HAP-1 (cell line): ENCODE measurements at regions not wholly inside any gene's neighbourhood (a gene's known extent, or its start where the extent isn't known, plus 50 kb on each side); places are given as distances from the start of the nearest gene placed in this dataset.

Experiments used
- DNase-seq, 2 experiments: peaks; one replicate each; pipeline ENCODE4 v3.0.0-alpha.2; 2016 to 2020; ENCODE audit warnings: low spot score in 2 of 2
- H3K27me3 ChIP-seq: fragments of 250-450 bp; sonication (Bioruptor Pico); 2 replicates; pipeline ENCODE4 v1.5.1; 2020; ENCODE audit warnings: low read depth, mild to moderate bottlenecking, moderate library complexity
- H3K36me3 ChIP-seq: fragments of 250-450 bp; sonication (Bioruptor Pico); replicated peaks from 2 replicates; pipeline ENCODE4 v1.5.1; 2020; ENCODE audit warnings: mild to moderate bottlenecking
- H3K4me1 ChIP-seq: fragments of 250-450 bp; sonication (Bioruptor Pico); 2 replicates; pipeline ENCODE4 v1.5.1; 2020; ENCODE audit warnings: mild to moderate bottlenecking
- H3K4me3 ChIP-seq: fragments of 250-450 bp; sonication (Bioruptor Pico); 2 replicates; pipeline ENCODE4 v1.5.1; 2020; ENCODE audit warnings: mild to moderate bottlenecking, moderate library complexity
- H3K9me3 ChIP-seq: fragments of 250-450 bp; sonication (Bioruptor Pico); 2 replicates; pipeline ENCODE4 v1.5.1; 2020; ENCODE audit warnings: mild to moderate bottlenecking, moderate library complexity
- in situ Hi-C: fragments of 300-500 bp; cut with MboI; formaldehyde crosslinking; loops from 3 replicates; pipeline ENCODE4 v1.14.3; 2020; ENCODE audit warnings: low sequenced_read_pairs, inconsistent platforms, mixed read lengths

GRCh38 chr3:168273917-168274316 is 178.2 kb upstream of the GOLIM4 start:
- no peak for DNase-seq
- Histone ChIP-seq H3K4me1 (peaks cover 12% of the 10 kb centered on the region), H3K27me3 (no peaks in the 10 kb centered on the region), H3K36me3 (no peaks in the 10 kb centered on the region), H3K4me3 (no peak overlapping the region), H3K9me3 (no peaks in the 10 kb centered on the region)
- in situ Hi-C loops = no loop called here

DNA sequence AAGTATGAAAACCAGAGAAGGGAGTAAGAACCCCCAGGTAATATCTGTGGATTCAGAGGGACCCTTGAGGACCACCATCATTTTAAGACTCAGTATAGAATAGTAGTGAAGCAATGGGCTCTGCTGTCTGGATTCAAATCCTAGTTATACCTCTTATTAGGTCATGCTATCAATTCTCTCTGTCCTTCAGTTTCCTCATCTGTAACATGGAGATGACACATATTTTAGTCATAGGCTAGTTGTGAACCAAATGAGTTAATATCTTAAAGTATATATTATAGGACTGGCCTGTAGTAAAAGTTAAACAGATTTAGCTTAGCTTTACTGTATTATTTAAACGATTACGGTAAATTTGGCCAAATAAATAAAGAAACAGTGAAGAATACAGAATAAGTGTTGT is 177.3 kb upstream of the GOLIM4 start:
- in situ Hi-C loops = no loop called here
- no peak for DNase-seq
- H3K9me3 ChIP-seq = no peaks in the 10 kb centered on the region
- H3K4me3 ChIP-seq = no peak overlapping the region
- no peaks in the 10 kb centered on the region for H3K36me3 ChIP-seq
- peaks cover 12% of the 10 kb centered on the region for H3K4me1 ChIP-seq
- no peaks in the 10 kb centered on the region for H3K27me3 ChIP-seq

GRCh38 chr3:168272343-168272985 is 176.7 kb upstream of the GOLIM4 start:
- peaks cover 12% of the 10 kb centered on the region for H3K4me1 ChIP-seq
- in situ Hi-C loops = no loop called here
- no peaks in the 10 kb centered on the region for H3K9me3 ChIP-seq
- H3K4me3 ChIP-seq = no peak overlapping the region
- no peaks in the 10 kb centered on the region for H3K27me3 ChIP-seq
- H3K36me3 ChIP-seq = no peaks in the 10 kb centered on the region
- no peak for DNase-seq

GRCh38 chr3:168271932-168272331 is 176.2 kb upstream of the GOLIM4 start:
- H3K27me3 ChIP-seq = no peaks in the 10 kb centered on the region
- no peak for DNase-seq

DNA sequence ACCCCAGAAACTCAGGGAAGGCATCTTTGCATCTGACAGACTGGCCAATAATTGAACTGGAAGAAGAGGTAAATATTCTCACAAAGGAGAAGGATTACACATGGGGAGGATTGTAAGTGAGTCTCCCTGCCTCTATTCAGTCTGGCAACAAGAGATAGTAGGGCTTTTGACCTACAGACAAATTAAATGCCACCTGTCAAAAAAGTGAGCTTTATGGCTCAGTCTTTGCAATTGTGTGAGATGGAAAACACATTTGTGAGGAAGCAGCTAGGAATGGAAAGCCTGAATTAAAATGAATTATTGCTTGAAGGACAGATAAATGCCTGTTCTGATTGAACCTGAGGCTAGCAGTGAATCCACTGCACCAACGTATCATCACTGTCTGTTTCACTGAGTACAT is 173.3 kb upstream of the GOLIM4 start:
- no peak for DNase-seq
- in situ Hi-C loops = no loop called here
- no peaks in the 10 kb centered on the region for H3K9me3 ChIP-seq
- no peak overlapping the region for H3K4me3 ChIP-seq
- peaks cover 12% of the 10 kb centered on the region for H3K4me1 ChIP-seq
- no peaks in the 10 kb centered on the region for H3K36me3 ChIP-seq
- no peaks in the 10 kb centered on the region for H3K27me3 ChIP-seq

More at GRCh38 chr3:168271932-168272331, 176.2 kb upstream of the GOLIM4 start:
- H3K4me3 ChIP-seq = no peak overlapping the region
- H3K4me1 ChIP-seq = peaks cover 12% of the 10 kb centered on the region
- no peaks in the 10 kb centered on the region for H3K9me3 ChIP-seq
- in situ Hi-C loops = no loop called here
- no peaks in the 10 kb centered on the region for H3K36me3 ChIP-seq

DNA sequence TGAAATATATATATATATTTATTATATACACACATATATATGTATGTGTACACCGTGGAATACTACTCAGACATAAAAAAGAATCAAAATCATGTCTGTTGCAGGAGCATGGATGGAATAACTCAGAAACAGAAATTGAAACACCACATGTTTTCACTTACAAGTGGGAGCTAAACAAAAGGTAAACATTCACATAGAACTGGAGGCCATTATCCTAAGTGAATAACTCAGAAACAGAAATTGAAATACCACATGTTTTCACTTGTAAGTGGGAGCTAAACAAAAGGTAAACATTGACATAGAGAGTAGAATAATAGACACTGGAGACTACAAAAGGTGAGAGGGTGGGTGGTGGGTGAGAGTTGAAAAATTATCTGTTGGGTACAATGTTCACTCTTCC is 171.5 kb upstream of the GOLIM4 start:
- peaks cover 21% of the 10 kb centered on the region for H3K4me1 ChIP-seq
- H3K9me3 ChIP-seq = no peaks in the 10 kb centered on the region
- H3K27me3 ChIP-seq = no peaks in the 10 kb centered on the region
- no peak for DNase-seq
- in situ Hi-C loops = no loop called here
- H3K4me3 ChIP-seq = no peak overlapping the region
- H3K36me3 ChIP-seq = no peaks in the 10 kb centered on the region

GRCh38 chr3:168266335-168266734 is 170.6 kb upstream of the GOLIM4 start:
- in situ Hi-C loops = no loop called here
- H3K4me1 ChIP-seq = peaks cover 15% of the 10 kb centered on the region
- no peaks in the 10 kb centered on the region for H3K27me3 ChIP-seq
- no peak for DNase-seq
- no peaks in the 10 kb centered on the region for H3K9me3 ChIP-seq
- H3K36me3 ChIP-seq = no peaks in the 10 kb centered on the region
- H3K4me3 ChIP-seq = no peak overlapping the region

- in situ Hi-C loops = no loop called here
- H3K27me3 ChIP-seq = no peaks in the 10 kb centered on the region
- peaks cover 11% of the 10 kb centered on the region for H3K4me1 ChIP-seq
- H3K9me3 ChIP-seq = no peaks in the 10 kb centered on the region
- no peak overlapping the region for H3K4me3 ChIP-seq
- DNase-seq = peak in 1 of 2 experiments; percentile 68
- H3K36me3 ChIP-seq = no peaks in the 10 kb centered on the region
These were observed 167.2 kb upstream of the GOLIM4 start for GRCh38 chr3:168262887-168263286.

DNA sequence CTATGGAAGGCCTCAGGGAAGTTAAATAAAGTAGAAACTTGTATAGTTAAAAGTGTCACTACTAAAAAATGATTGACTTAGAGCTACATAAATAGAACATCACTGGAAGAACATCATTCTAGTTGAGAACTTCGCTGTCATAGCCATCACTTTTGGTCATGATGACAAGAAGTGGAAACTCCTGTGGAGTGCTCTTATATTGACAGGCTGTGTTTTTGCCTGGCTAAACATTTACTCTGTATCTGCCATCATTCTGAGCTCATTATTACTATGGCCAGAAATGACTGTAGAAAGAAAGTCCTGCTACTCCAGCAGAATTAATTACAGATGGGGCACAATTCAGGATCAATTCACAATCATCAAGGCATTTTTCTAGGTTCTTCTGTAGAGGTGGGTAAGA is 165.1 kb upstream of the GOLIM4 start:
- Histone ChIP-seq H3K27me3 (no peaks in the 10 kb centered on the region), H3K9me3 (peaks cover 7% of the 10 kb centered on the region; the same call in 1 of the 2 replicates), H3K4me1 (peaks cover 11% of the 10 kb centered on the region), H3K4me3 (no peak overlapping the region), H3K36me3 (no peaks in the 10 kb centered on the region)
- DNase-seq = no peak
- in situ Hi-C loops = no loop called here

- no peaks in the 10 kb centered on the region for H3K27me3 ChIP-seq
- in situ Hi-C loops = no loop called here
- DNase-seq = no peak
- H3K4me1 ChIP-seq = peaks cover 14% of the 10 kb centered on the region
- peaks cover 15% of the 10 kb centered on the region; the same call in 1 of the 2 replicates for H3K9me3 ChIP-seq
- H3K36me3 ChIP-seq = peaks cover 4% of the 10 kb centered on the region; the same call in 1 of the 2 replicates
- peak overlapping the region; percentile 80 for H3K4me3 ChIP-seq
These were observed 155.6 kb upstream of the GOLIM4 start for GRCh38 chr3:168251371-168251770.

DNA sequence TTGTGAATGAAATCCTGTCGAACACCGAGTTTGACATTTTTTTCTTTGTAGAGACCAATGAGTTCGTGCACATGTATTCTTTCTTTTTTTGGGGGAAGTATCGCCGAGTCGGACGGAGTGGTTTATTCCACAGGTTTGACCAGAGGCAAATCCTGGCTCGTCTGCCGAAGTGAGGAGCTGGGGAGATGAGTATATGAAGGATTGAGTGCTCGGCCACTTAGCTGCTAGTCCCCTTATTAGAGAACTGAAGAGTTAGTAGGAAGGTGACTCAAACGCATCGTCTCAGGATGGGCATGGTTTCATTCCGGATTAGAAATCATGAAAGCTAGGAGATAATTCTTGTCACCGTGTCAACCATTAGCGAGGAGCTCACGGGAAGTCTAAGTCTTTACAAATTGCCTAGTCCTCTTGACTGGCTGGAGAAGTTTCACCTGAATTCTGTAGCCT is 154.7 kb upstream of the GOLIM4 start:
- Histone ChIP-seq H3K36me3 (peaks cover 4% of the 10 kb centered on the region; the same call in 1 of the 2 replicates), H3K9me3 (peaks cover 6% of the 10 kb centered on the region; the same call in 1 of the 2 replicates), H3K4me1 (peaks cover 17% of the 10 kb centered on the region), H3K27me3 (no peaks in the 10 kb centered on the region), H3K4me3 (peak overlapping the region; percentile 80)
- in situ Hi-C loops = no loop called here
- DNase-seq = peak; percentile 37 to 52

DNA sequence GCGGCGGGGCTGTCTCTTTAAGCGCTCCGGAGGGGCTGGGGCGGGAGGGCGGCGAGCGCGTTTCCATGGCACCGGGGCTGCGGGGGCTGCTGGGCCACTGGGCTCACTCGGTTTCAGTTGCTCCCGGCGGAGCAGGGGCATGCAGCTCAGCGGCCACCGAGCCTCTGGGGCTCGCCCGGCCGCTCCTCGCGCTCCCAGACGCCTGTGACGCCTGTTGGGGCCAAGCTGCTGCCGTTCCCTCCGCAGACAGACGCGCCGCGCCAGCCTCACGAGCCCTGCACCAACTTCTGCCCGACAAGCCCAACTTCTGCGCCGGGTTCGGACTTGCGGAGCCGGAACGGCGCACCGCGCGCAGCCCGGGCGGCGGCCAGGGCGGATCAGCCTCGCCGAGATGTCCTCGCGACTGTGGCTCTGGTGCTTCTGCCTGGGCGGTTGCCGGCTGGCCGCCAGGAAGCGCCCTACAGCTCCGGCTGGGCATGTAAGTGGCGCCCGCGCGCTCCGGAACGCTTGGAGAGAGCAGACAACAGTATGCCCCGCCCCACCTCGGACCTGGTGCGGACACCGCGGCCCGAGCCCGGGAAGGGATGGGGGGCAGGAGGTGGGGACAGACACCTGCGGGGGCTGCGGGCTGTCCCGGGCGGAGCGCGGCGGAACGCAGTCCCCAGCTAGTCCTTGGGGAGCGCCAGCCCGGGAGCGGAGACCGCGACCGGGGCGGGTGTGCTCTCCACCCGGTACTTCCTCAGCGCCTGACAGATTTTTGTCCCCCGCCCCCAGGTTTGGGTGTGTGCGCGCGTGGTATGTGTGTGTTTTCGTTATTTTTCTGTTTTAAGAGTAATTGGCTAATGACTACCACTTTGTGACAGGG is 154.1 kb upstream of the GOLIM4 start:
- H3K4me1 ChIP-seq = peaks cover 22% of the 10 kb centered on the region
- no peaks in the 10 kb centered on the region; the same call in 1 of the 2 replicates for H3K36me3 ChIP-seq
- in situ Hi-C loops = no loop called here
- peak; percentile 81 to 92 for DNase-seq
- H3K4me3 ChIP-seq = peak overlapping the region; percentile 80
- H3K9me3 ChIP-seq = no peaks in the 10 kb centered on the region; the same call in 1 of the 2 replicates
- H3K27me3 ChIP-seq = no peaks in the 10 kb centered on the region

DNA sequence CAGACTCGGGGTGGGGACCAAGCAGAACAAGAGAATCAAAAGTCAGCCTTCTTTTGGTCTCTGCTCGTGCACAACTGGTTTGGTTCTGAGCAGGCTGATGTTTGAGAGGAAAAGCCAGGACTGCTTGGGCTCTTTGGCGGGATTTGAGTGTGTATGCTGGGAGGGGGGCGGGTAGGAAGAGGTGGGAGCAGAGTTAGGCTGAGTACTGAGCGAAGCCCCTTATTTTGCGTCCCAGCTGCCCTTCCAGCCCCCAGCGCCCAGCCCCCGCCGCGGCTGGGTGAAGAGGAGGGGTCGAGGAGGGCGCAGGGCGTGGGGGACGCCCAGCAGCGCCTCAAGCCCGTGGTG is 153.5 kb upstream of the GOLIM4 start:
- peak in 1 of 2 experiments; percentile 72 for DNase-seq
- in situ Hi-C loops = no loop called here
- Histone ChIP-seq H3K4me3 (peak overlapping the region; percentile 80), H3K9me3 (no peaks in the 10 kb centered on the region), H3K4me1 (peaks cover 27% of the 10 kb centered on the region), H3K36me3 (no peaks in the 10 kb centered on the region), H3K27me3 (no peaks in the 10 kb centered on the region)
